IMR-90 (cell line): ENCODE measurements at regions not wholly inside any gene's neighbourhood (a gene's known extent, or its start where the extent isn't known, plus 50 kb on each side); places are given as distances from the start of the nearest gene placed in this dataset.

ENCODE experiments used
- POLR2A ChIP-seq: IDR thresholded peaks from 2 replicates; pipeline ENCODE4 v1.6.1; 2012; ENCODE audit warnings: mild to moderate bottlenecking, low read depth, low read length
- RFX5 ChIP-seq: IDR thresholded peaks from 2 replicates; pipeline ENCODE4 v1.8.0; 2012; ENCODE audit warnings: low read depth, mild to moderate bottlenecking, low read length, moderate library complexity
- SMC3 ChIP-seq: fragments of 150-350 bp; IDR thresholded peaks from 2 replicates; pipeline ENCODE4 v1.6.1; 2016; ENCODE audit warnings: low read depth, mild to moderate bottlenecking, antibody characterized with exemption, low read length, moderate library complexity
- TF ChIP-seq, protein P1 (sequence below): conservative IDR thresholded peaks from 2 replicates; pipeline ENCODE4 v1.5.1; 2012; ENCODE audit warnings: mild to moderate bottlenecking, low read depth, low read length, improper control_type of control experiment
- TF ChIP-seq, protein P2 (sequence below): fragments of 150-350 bp; IDR thresholded peaks from 2 replicates; pipeline ENCODE4 v1.6.1; 2017; ENCODE audit warnings: mild to moderate bottlenecking, antibody characterized with exemption, low read length, low read depth

DNA sequence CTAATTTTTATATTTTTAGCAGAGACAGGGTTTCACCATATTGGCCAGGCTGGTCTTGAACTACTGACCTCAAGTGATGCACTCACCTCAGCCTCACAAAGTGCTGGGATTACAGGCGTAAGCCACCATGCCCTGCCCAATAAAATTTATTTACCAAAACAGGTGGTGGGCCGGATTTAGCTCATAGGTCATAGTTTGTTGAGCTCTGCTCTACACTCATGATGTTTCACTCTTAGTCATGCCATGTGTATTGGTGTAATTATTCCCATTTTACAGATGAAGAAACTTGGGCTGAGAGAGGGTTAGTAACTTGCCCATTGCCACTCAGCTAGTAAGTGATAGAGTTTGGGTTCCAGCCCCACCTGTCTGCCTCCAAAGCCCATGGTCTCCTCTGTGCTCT lies 93.1 kb upstream of the WWC1 start:
- TF ChIP-seq, protein P1, sequence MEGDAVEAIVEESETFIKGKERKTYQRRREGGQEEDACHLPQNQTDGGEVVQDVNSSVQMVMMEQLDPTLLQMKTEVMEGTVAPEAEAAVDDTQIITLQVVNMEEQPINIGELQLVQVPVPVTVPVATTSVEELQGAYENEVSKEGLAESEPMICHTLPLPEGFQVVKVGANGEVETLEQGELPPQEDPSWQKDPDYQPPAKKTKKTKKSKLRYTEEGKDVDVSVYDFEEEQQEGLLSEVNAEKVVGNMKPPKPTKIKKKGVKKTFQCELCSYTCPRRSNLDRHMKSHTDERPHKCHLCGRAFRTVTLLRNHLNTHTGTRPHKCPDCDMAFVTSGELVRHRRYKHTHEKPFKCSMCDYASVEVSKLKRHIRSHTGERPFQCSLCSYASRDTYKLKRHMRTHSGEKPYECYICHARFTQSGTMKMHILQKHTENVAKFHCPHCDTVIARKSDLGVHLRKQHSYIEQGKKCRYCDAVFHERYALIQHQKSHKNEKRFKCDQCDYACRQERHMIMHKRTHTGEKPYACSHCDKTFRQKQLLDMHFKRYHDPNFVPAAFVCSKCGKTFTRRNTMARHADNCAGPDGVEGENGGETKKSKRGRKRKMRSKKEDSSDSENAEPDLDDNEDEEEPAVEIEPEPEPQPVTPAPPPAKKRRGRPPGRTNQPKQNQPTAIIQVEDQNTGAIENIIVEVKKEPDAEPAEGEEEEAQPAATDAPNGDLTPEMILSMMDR = no peak
- no peak for TF ChIP-seq SMC3
- no peak for TF ChIP-seq POLR2A
- TF ChIP-seq RFX5 = no peak
- TF ChIP-seq, protein P2, sequence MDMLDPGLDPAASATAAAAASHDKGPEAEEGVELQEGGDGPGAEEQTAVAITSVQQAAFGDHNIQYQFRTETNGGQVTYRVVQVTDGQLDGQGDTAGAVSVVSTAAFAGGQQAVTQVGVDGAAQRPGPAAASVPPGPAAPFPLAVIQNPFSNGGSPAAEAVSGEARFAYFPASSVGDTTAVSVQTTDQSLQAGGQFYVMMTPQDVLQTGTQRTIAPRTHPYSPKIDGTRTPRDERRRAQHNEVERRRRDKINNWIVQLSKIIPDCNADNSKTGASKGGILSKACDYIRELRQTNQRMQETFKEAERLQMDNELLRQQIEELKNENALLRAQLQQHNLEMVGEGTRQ = no peak
